SK-N-SH (cell line): ENCODE measurements at regions not wholly inside any gene's neighbourhood (a gene's known extent, or its start where the extent isn't known, plus 50 kb on each side); places are given as distances from the start of the nearest gene placed in this dataset.

ENCODE experiments used
- CTCF ChIA-PET: fragments of 300-600, 350-600 bp; formaldehyde crosslinking; extraction: SDS; loops from one replicate; lab custom pipeline; 2021; lab: Yijun Ruan, JAX
- POLR2A ChIA-PET: fragments of 350-600 bp; sonication (Branson Sonifier 250); formaldehyde crosslinking; extraction: SDS; loops from one replicate; lab custom pipeline; 2020; ENCODE audit warnings: antibody characterized with exemption, inconsistent platforms; lab: Yijun Ruan, JAX
- DNase-seq: peaks from one replicate; pipeline ENCODE4 v3.0.0; 2012
- H2AFZ ChIP-seq: fragments of 200-600 bp; sonication (generic); 2 replicates; pipeline ENCODE4 v1.8.1; 2016; ENCODE audit warnings: antibody characterized with exemption, mild to moderate bottlenecking, low read depth
- H3F3A ChIP-seq: fragments of 200-600 bp; sonication (generic); replicated peaks from 2 replicates; pipeline ENCODE3; 2016; ENCODE audit warnings: antibody characterized with exemption, mild to moderate bottlenecking; ENCODE audit not compliant: insufficient read depth
- H3K27ac ChIP-seq, 2 experiments: fragments of 200-500 bp in 1 of 2; fragments of 200-600 bp in 1 of 2; sonication (Bioruptor generic) in 1 of 2; sonication (generic), shearing (Covaris generic) in 1 of 2; 2 replicates each; pipeline versions ENCODE4 v1.5.1 to v1.6.1; 2014 to 2016; ENCODE audit warnings: low read depth in 2 of 2, inconsistent platforms in 1 of 2, low read length in 1 of 2, mild to moderate bottlenecking in 1 of 2, mixed read lengths in 1 of 2
- H3K27me3 ChIP-seq: fragments of 200-600 bp; sonication (generic), shearing (Covaris generic); 2 replicates; pipeline ENCODE4 v1.6.1; 2016; ENCODE audit warnings: mixed run types; ENCODE audit not compliant: insufficient read depth
- H3K36me3 ChIP-seq, 2 experiments: fragments of 200-500 bp in 1 of 2; fragments of 200-600 bp in 1 of 2; sonication (Bioruptor generic) in 1 of 2; sonication (generic) in 1 of 2; replicated peaks in 1 of 2; 2 replicates each; pipeline versions ENCODE3 to v1.5.1; 2014 to 2016; ENCODE audit warnings: low read length in 1 of 2, mild to moderate bottlenecking in 1 of 2; ENCODE audit not compliant: insufficient read depth in 2 of 2, control insufficient read depth in 1 of 2
- H3K4me1 ChIP-seq, 2 experiments: fragments of 200-500 bp in 1 of 2; fragments of 200-600 bp in 1 of 2; sonication (Bioruptor generic) in 1 of 2; sonication (generic), shearing (Covaris generic) in 1 of 2; 2 replicates each; pipeline versions ENCODE4 v1.5.1 to v1.6.1; 2014 to 2016; ENCODE audit warnings: low read depth in 1 of 2, low read length in 1 of 2, mixed run types in 1 of 2; ENCODE audit not compliant: insufficient read depth in 2 of 2, control insufficient read depth in 1 of 2
- H3K4me2 ChIP-seq: fragments of 200-600 bp; sonication (generic), shearing (Covaris generic); 2 replicates; pipeline ENCODE4 v1.6.1; 2017; ENCODE audit warnings: mixed run types
- H3K4me3 ChIP-seq, 2 experiments: fragments of 200-500 bp in 1 of 2; fragments of 200-600 bp in 1 of 2; sonication (Bioruptor generic) in 1 of 2; sonication (generic), shearing (Covaris generic) in 1 of 2; 2 replicates each; pipeline versions ENCODE4 v1.5.1 to v1.8.1; 2014 to 2016; ENCODE audit warnings: low read depth in 2 of 2, inconsistent platforms in 1 of 2, low read length in 1 of 2, mild to moderate bottlenecking in 1 of 2, mixed read lengths in 1 of 2, moderate library complexity in 1 of 2
- H3K79me2 ChIP-seq: fragments of 200-600 bp; sonication (generic); 2 replicates; pipeline ENCODE4 v1.8.1; 2017; ENCODE audit warnings: mild to moderate bottlenecking; ENCODE audit not compliant: insufficient read depth
- H3K9ac ChIP-seq: fragments of 200-600 bp; sonication (generic); 2 replicates; pipeline ENCODE4 v1.6.1; 2017; ENCODE audit warnings: mixed run types
- H3K9me2 ChIP-seq: fragments of 200-600 bp; sonication (generic); 2 replicates; pipeline ENCODE4 v1.6.1; 2017; ENCODE audit warnings: mixed run types
- H3K9me3 ChIP-seq: fragments of 200-600 bp; sonication (generic); 2 replicates; pipeline ENCODE4 v1.6.1; 2017; ENCODE audit warnings: mixed run types, mild to moderate bottlenecking, moderate library complexity
- H4K20me1 ChIP-seq: fragments of 200-600 bp; sonication (generic); 2 replicates; pipeline ENCODE4 v1.6.1; 2017; ENCODE audit warnings: mild to moderate bottlenecking, mixed run types; ENCODE audit not compliant: insufficient read depth
- ELF1 ChIP-seq: IDR thresholded peaks from 2 replicates; pipeline ENCODE4 v1.4.0; 2012
- EZH2phosphoT487 ChIP-seq: fragments of 200-600 bp; sonication (generic); IDR thresholded peaks from 2 replicates; pipeline ENCODE4 v1.6.1; 2017; ENCODE audit warnings: low read depth, mixed run types, mild to moderate bottlenecking, antibody characterized with exemption, moderate library complexity, borderline replicate concordance
- FOSL2 ChIP-seq: IDR thresholded peaks from 2 replicates; pipeline ENCODE4 v1.4.0; 2012; ENCODE audit warnings: low read depth, mild to moderate bottlenecking, moderate library complexity, borderline replicate concordance
- FOXJ3 ChIP-seq: sonication (generic); formaldehyde crosslinking; IDR thresholded peaks from 2 replicates; pipeline ENCODE4 v1.5.1; 2020; ENCODE audit warnings: mild to moderate bottlenecking, missing genetic modification reagents
- FOXM1 ChIP-seq: IDR thresholded peaks from 2 replicates; pipeline ENCODE4 v1.4.0; 2012; ENCODE audit warnings: low read depth, mild to moderate bottlenecking
- GATA2 ChIP-seq: sonication (generic); formaldehyde crosslinking; IDR thresholded peaks from 2 replicates; pipeline ENCODE4 v1.5.0; 2020; ENCODE audit warnings: mild to moderate bottlenecking, missing genetic modification reagents
- MEF2A ChIP-seq: IDR thresholded peaks from 2 replicates; pipeline ENCODE4 v1.4.0; 2012; ENCODE audit warnings: low read depth, borderline replicate concordance
- MXI1 ChIP-seq: IDR thresholded peaks from 2 replicates; pipeline ENCODE4 v1.6.1; 2012; ENCODE audit warnings: mild to moderate bottlenecking, low read depth, low read length, improper control_type of control experiment
- NFIC ChIP-seq: IDR thresholded peaks from 2 replicates; pipeline ENCODE4 v1.4.0; 2012; ENCODE audit warnings: borderline replicate concordance
- RCOR1 ChIP-seq: fragments of 150-350 bp; IDR thresholded peaks from 2 replicates; pipeline ENCODE4 v1.6.1; 2017; ENCODE audit warnings: antibody characterized with exemption, low read length
- RXRA ChIP-seq: IDR thresholded peaks from 2 replicates; pipeline ENCODE4 v1.4.0; 2012; ENCODE audit warnings: low read depth, mild to moderate bottlenecking, borderline replicate concordance
- SMC3 ChIP-seq: IDR thresholded peaks from 2 replicates; pipeline ENCODE4 v1.6.1; 2012; ENCODE audit warnings: low read depth, low read length, improper control_type of control experiment
- TCF12 ChIP-seq: IDR thresholded peaks from 2 replicates; pipeline ENCODE4 v1.4.0; 2012
- TEAD4 ChIP-seq: IDR thresholded peaks from 2 replicates; pipeline ENCODE4 v1.4.0; 2012; ENCODE audit warnings: mild to moderate bottlenecking, borderline replicate concordance; ENCODE audit not compliant: insufficient read depth
- YY1 ChIP-seq: IDR thresholded peaks from 2 replicates; pipeline ENCODE4 v1.4.0; 2012; ENCODE audit warnings: low read depth, mild to moderate bottlenecking
- WGBS: methylation state at CpG from one replicate; pipeline ENCODE4 v1.1.6; 2017; ENCODE audit warnings: low lambda C conversion rate; 5-methylcytosine and 5-hydroxymethylcytosine counted together
- TF ChIP-seq, protein P1 (sequence below): fragments of 200-600 bp; sonication (generic); IDR thresholded peaks from 2 replicates; pipeline ENCODE4 v1.6.1; 2017; ENCODE audit warnings: antibody characterized with exemption, mild to moderate bottlenecking, moderate library complexity
- TF ChIP-seq, protein P2 (sequence below): fragments of 150-350 bp; IDR thresholded peaks from 2 replicates; pipeline ENCODE4 v1.6.1; 2016; ENCODE audit warnings: mild to moderate bottlenecking, low read depth, low read length
- TF ChIP-seq, protein P3 (sequence below): IDR thresholded peaks from 2 replicates; pipeline ENCODE4 v1.6.1; 2012; ENCODE audit warnings: mild to moderate bottlenecking, low read depth, low read length, moderate library complexity
- TF ChIP-seq, protein P4 (sequence below): IDR thresholded peaks from 2 replicates; pipeline ENCODE4 v1.4.0; 2012; ENCODE audit warnings: low read depth
- TF ChIP-seq, protein P5 (sequence below): fragments of 150-350 bp; IDR thresholded peaks from 2 replicates; pipeline ENCODE4 v1.6.1; 2017; ENCODE audit warnings: antibody characterized with exemption, low read length, low read depth, borderline replicate concordance

DNA sequence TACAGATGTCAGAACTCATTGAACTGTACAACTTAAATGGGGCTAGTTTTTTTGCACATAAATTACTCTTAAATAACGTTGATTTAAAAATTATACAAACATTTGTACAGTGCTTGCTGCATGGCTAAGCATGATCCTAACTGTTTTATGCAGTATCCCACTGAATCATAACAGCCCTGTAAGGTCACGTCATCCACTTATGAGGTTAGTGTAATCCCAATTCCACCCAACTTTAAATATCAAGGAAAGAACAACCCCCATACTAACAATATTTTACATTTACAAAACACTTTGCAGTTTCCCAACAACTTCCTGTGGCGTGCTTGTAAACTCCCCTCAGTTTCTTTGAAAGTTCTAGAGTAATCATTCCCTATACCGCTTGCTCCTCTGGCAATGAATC, 190.1 kb upstream of the SALL1 start (continued):
- TF ChIP-seq EZH2phosphoT487 (no peak), GATA2 (no peak)

GRCh38 chr16:51337662-51338061, 186.6 kb upstream of the SALL1 start:
- H3K9ac ChIP-seq = no peak overlapping the region
- H3K9me3 ChIP-seq = no peaks in the 10 kb centered on the region
- TF ChIP-seq RXRA (no peak), MEF2A (no peak), ELF1 (no peak), EZH2phosphoT487 (no peak), RCOR1 (no peak), YY1 (no peak), FOXM1 (no peak)
- TF ChIP-seq, all 33 proteins: peak for 0
- no peak overlapping the region for H3K27ac ChIP-seq
- no peaks in the 10 kb centered on the region for H3F3A ChIP-seq
- H3K27me3 ChIP-seq = no peaks in the 10 kb centered on the region
- H3K36me3 ChIP-seq = no peaks in the 10 kb centered on the region
- no peaks in the 10 kb centered on the region for H3K9me2 ChIP-seq
- no peak overlapping the region for H2AFZ ChIP-seq
- ChIA-PET POLR2A (no interaction called here), CTCF (no interaction called here)
- no peak for DNase-seq
- H3K4me3 ChIP-seq = no peak overlapping the region
- H3K4me1 ChIP-seq = no peaks in the 10 kb centered on the region; a peak in 1 of 4 replicates
- H4K20me1 ChIP-seq = no peaks in the 10 kb centered on the region
- no peak overlapping the region for H3K4me2 ChIP-seq
- H3K79me2 ChIP-seq = no peaks in the 10 kb centered on the region
- WGBS = 35% methylated on average over 3 of the region's 3 CpGs

DNA sequence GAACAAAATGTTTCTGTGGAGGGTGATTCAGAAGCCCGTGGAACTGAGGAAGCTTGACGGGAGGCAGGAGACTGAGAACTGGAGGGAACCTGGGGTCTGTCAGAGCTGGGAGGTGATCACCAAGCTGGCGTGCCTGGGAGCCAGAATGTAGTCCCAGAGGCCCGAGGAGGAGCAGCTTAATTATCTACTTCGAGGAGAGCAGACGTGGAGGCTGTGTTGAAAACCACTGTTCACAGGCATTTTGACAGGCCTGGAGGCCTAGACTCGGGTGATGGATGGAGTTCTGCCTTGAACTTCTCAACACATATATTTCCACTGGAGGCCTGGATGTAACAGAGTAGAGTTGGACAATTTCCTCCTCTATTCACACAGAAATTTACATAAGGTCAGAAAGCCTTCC, 177.7 kb upstream of the SALL1 start:
- ChIA-PET CTCF (no interaction called here), POLR2A (no interaction called here)
- no peak for DNase-seq
- H3K9ac ChIP-seq = no peak overlapping the region
- H3K9me3 ChIP-seq = no peaks in the 10 kb centered on the region
- H3K9me2 ChIP-seq = no peaks in the 10 kb centered on the region
- peaks cover 0 to 3% of the 10 kb centered on the region in 2 experiments; a peak in 1 of 4 replicates for H3K4me1 ChIP-seq
- no peaks in the 10 kb centered on the region for H3K27me3 ChIP-seq
- no peaks in the 10 kb centered on the region for H4K20me1 ChIP-seq
- no peak overlapping the region for H3K4me2 ChIP-seq
- no peak overlapping the region for H3K4me3 ChIP-seq
- WGBS = 32% methylated on average over 7 of the region's 7 CpGs
- no peak overlapping the region for H2AFZ ChIP-seq
- H3K79me2 ChIP-seq = no peaks in the 10 kb centered on the region
- no peaks in the 10 kb centered on the region for H3K36me3 ChIP-seq
- no peaks in the 10 kb centered on the region for H3F3A ChIP-seq
- H3K27ac ChIP-seq = no peak overlapping the region
- TF ChIP-seq, protein P1, sequence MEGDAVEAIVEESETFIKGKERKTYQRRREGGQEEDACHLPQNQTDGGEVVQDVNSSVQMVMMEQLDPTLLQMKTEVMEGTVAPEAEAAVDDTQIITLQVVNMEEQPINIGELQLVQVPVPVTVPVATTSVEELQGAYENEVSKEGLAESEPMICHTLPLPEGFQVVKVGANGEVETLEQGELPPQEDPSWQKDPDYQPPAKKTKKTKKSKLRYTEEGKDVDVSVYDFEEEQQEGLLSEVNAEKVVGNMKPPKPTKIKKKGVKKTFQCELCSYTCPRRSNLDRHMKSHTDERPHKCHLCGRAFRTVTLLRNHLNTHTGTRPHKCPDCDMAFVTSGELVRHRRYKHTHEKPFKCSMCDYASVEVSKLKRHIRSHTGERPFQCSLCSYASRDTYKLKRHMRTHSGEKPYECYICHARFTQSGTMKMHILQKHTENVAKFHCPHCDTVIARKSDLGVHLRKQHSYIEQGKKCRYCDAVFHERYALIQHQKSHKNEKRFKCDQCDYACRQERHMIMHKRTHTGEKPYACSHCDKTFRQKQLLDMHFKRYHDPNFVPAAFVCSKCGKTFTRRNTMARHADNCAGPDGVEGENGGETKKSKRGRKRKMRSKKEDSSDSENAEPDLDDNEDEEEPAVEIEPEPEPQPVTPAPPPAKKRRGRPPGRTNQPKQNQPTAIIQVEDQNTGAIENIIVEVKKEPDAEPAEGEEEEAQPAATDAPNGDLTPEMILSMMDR = no peak
- no peak for TF ChIP-seq RCOR1
- TF ChIP-seq, protein P2, sequence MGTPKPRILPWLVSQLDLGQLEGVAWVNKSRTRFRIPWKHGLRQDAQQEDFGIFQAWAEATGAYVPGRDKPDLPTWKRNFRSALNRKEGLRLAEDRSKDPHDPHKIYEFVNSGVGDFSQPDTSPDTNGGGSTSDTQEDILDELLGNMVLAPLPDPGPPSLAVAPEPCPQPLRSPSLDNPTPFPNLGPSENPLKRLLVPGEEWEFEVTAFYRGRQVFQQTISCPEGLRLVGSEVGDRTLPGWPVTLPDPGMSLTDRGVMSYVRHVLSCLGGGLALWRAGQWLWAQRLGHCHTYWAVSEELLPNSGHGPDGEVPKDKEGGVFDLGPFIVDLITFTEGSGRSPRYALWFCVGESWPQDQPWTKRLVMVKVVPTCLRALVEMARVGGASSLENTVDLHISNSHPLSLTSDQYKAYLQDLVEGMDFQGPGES = no peak
- TF ChIP-seq ELF1 = no peak
- no peak for TF ChIP-seq NFIC
- no peak for TF ChIP-seq FOXJ3 (CRISPR knock-in tag)
- TF ChIP-seq, protein P3, sequence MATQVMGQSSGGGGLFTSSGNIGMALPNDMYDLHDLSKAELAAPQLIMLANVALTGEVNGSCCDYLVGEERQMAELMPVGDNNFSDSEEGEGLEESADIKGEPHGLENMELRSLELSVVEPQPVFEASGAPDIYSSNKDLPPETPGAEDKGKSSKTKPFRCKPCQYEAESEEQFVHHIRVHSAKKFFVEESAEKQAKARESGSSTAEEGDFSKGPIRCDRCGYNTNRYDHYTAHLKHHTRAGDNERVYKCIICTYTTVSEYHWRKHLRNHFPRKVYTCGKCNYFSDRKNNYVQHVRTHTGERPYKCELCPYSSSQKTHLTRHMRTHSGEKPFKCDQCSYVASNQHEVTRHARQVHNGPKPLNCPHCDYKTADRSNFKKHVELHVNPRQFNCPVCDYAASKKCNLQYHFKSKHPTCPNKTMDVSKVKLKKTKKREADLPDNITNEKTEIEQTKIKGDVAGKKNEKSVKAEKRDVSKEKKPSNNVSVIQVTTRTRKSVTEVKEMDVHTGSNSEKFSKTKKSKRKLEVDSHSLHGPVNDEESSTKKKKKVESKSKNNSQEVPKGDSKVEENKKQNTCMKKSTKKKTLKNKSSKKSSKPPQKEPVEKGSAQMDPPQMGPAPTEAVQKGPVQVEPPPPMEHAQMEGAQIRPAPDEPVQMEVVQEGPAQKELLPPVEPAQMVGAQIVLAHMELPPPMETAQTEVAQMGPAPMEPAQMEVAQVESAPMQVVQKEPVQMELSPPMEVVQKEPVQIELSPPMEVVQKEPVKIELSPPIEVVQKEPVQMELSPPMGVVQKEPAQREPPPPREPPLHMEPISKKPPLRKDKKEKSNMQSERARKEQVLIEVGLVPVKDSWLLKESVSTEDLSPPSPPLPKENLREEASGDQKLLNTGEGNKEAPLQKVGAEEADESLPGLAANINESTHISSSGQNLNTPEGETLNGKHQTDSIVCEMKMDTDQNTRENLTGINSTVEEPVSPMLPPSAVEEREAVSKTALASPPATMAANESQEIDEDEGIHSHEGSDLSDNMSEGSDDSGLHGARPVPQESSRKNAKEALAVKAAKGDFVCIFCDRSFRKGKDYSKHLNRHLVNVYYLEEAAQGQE = no peak
- TF ChIP-seq, protein P4, sequence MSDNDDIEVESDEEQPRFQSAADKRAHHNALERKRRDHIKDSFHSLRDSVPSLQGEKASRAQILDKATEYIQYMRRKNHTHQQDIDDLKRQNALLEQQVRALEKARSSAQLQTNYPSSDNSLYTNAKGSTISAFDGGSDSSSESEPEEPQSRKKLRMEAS = no peak
- TF ChIP-seq TEAD4 = no peak
- TF ChIP-seq, protein P5, sequence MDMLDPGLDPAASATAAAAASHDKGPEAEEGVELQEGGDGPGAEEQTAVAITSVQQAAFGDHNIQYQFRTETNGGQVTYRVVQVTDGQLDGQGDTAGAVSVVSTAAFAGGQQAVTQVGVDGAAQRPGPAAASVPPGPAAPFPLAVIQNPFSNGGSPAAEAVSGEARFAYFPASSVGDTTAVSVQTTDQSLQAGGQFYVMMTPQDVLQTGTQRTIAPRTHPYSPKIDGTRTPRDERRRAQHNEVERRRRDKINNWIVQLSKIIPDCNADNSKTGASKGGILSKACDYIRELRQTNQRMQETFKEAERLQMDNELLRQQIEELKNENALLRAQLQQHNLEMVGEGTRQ = no peak
- no peak for TF ChIP-seq TCF12
- TF ChIP-seq SMC3 = no peak
- TF ChIP-seq FOXM1 = no peak
- no peak for TF ChIP-seq MXI1
- no peak for TF ChIP-seq FOSL2
